Adipocyte (in vitro differentiated cells): ENCODE measurements at regions not wholly inside any gene's neighbourhood (a gene's known extent, or its start where the extent isn't known, plus 50 kb on each side); places are given as distances from the start of the nearest gene placed in this dataset.

ENCODE experiments used
- DNase-seq: peaks from one replicate; pipeline ENCODE4 v3.0.0-alpha.2; 2015; ENCODE audit warnings: low read depth
- H3K27me3 ChIP-seq: replicated peaks from 2 replicates; pipeline ENCODE4 v1.7.0; 2013; ENCODE audit warnings: mild to moderate bottlenecking, low read length, moderate library complexity; ENCODE audit not compliant: control insufficient read depth, insufficient read depth
- H3K36me3 ChIP-seq: 2 replicates; pipeline ENCODE4 v1.7.0; 2013; ENCODE audit warnings: low read length, mild to moderate bottlenecking, moderate library complexity; ENCODE audit not compliant: control insufficient read depth, insufficient read depth, severe bottlenecking
- H3K4me1 ChIP-seq: 2 replicates; pipeline ENCODE4 v1.7.0; 2013; ENCODE audit warnings: mild to moderate bottlenecking, low read length, moderate library complexity; ENCODE audit not compliant: control insufficient read depth, insufficient read depth
- H3K4me3 ChIP-seq: 2 replicates; pipeline ENCODE4 v1.7.0; 2013; ENCODE audit warnings: mild to moderate bottlenecking, low read length, moderate library complexity
- H3K9ac ChIP-seq: 2 replicates; pipeline ENCODE4 v1.7.0; 2013; ENCODE audit warnings: mild to moderate bottlenecking, low read length, moderate library complexity
- H3K9me3 ChIP-seq: 2 replicates; pipeline ENCODE4 v1.7.0; 2013; ENCODE audit warnings: mild to moderate bottlenecking, low read length, moderate library complexity; ENCODE audit not compliant: control insufficient read depth

DNA sequence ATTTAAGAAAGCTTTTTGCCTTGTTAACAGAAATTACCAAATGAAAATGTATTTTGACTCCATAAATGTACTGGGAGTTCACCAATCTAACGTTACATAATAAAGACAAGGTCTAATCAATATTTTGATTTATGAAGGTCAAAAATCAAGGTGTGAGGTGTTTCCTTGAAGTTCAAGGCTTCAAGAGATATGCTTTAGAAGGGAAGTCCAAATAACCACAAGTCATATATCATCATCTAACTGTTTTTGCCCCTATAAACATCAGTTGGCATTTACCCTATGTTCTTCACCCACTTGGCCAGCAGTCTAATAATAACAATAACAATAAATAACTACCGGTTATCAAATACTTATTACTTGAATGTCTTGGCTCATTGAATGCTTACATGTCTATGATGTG lies 196.1 kb upstream of the ID2 start:
- Histone ChIP-seq H3K9me3 (no peaks in the 10 kb centered on the region), H3K36me3 (no peaks in the 10 kb centered on the region), H3K9ac (no peak overlapping the region), H3K4me3 (no peak overlapping the region), H3K27me3 (no peaks in the 10 kb centered on the region), H3K4me1 (peaks cover 33% of the 10 kb centered on the region)
- no peak for DNase-seq

DNA sequence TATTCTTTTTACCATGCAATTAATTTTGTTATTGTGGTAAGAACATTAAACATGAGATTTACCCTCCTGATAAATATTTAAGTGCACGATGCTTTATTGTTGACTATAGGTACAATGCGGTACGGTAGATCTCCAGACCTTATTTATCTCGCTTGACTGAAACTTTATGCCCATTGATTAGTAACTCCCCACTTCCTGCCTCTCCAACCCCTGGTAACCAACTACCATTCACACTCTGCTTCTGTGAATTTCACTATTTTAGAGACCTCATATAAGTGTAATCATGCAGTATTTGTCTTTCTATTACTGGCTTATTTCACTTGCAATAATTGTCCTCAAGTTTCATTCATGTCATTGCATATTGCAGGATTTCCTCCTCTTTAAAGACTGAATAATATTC lies 195.7 kb upstream of the ID2 start:
- H3K9me3 ChIP-seq = no peaks in the 10 kb centered on the region
- no peaks in the 10 kb centered on the region for H3K27me3 ChIP-seq
- H3K9ac ChIP-seq = no peak overlapping the region
- no peaks in the 10 kb centered on the region for H3K36me3 ChIP-seq
- peaks cover 37% of the 10 kb centered on the region for H3K4me1 ChIP-seq
- DNase-seq = no peak
- no peak overlapping the region for H3K4me3 ChIP-seq

GRCh38 chr2:8487461-8487932 lies 194.4 kb upstream of the ID2 start:
- no peak for DNase-seq
- Histone ChIP-seq H3K36me3 (no peaks in the 10 kb centered on the region), H3K27me3 (no peaks in the 10 kb centered on the region), H3K4me1 (peaks cover 45% of the 10 kb centered on the region), H3K4me3 (no peak overlapping the region), H3K9ac (no peak overlapping the region), H3K9me3 (no peaks in the 10 kb centered on the region)

GRCh38 chr2:8488001-8488738 lies 193.7 kb upstream of the ID2 start:
- Histone ChIP-seq H3K36me3 (no peaks in the 10 kb centered on the region), H3K9ac (no peak overlapping the region), H3K4me1 (peaks cover 45% of the 10 kb centered on the region), H3K9me3 (no peaks in the 10 kb centered on the region), H3K27me3 (no peaks in the 10 kb centered on the region), H3K4me3 (no peak overlapping the region)
- DNase-seq = peak; percentile 12

GRCh38 chr2:8489221-8489620 lies 192.6 kb upstream of the ID2 start:
- no peak for DNase-seq
- no peaks in the 10 kb centered on the region for H3K36me3 ChIP-seq
- no peaks in the 10 kb centered on the region for H3K27me3 ChIP-seq
- peaks cover 45% of the 10 kb centered on the region for H3K4me1 ChIP-seq
- no peak overlapping the region for H3K4me3 ChIP-seq
- H3K9ac ChIP-seq = no peak overlapping the region
- no peaks in the 10 kb centered on the region for H3K9me3 ChIP-seq

DNA sequence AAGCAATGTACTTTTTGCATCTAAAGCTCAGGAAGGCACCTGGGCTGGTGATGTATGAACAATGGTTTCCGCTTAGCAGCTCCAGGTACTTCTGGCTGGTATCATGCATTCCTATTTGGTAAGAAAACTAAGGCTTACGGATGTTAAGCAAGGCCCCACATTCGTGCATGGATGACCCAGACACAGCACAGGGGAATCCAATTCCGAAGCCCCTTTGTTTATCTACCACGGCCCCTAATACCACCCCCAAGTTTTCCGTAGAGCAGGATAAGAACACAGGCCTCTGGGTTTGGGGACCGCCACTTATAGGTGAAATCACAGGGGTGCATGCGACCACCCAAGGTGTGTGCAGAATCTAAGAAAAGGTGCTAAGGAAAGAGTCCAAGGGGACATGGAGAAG lies 192.1 kb upstream of the ID2 start:
- DNase-seq = no peak
- Histone ChIP-seq H3K4me3 (no peak overlapping the region), H3K27me3 (no peaks in the 10 kb centered on the region), H3K9me3 (no peaks in the 10 kb centered on the region), H3K4me1 (peaks cover 45% of the 10 kb centered on the region), H3K9ac (no peak overlapping the region), H3K36me3 (no peaks in the 10 kb centered on the region)

- Histone ChIP-seq H3K4me1 (peaks cover 45% of the 10 kb centered on the region), H3K36me3 (no peaks in the 10 kb centered on the region), H3K9ac (no peak overlapping the region), H3K4me3 (no peak overlapping the region), H3K27me3 (no peaks in the 10 kb centered on the region), H3K9me3 (no peaks in the 10 kb centered on the region)
- DNase-seq = no peak
Measured at GRCh38 chr2:8490166-8490721, 191.6 kb upstream of the ID2 start.

- Histone ChIP-seq H3K27me3 (no peaks in the 10 kb centered on the region), H3K9me3 (no peaks in the 10 kb centered on the region), H3K4me3 (peak overlapping the region; percentile 47), H3K4me1 (peaks cover 45% of the 10 kb centered on the region), H3K9ac (peak overlapping the region; percentile 52), H3K36me3 (no peaks in the 10 kb centered on the region)
- peak; percentile 33 for DNase-seq
Measured at GRCh38 chr2:8491296-8492027, 190.4 kb upstream of the ID2 start.

- H3K9me3 ChIP-seq = no peaks in the 10 kb centered on the region
- no peak for DNase-seq
Measured at GRCh38 chr2:8494151-8494550, 187.7 kb upstream of the ID2 start.

GRCh38 chr2:8494589-8494988 lies 187.3 kb upstream of the ID2 start:
- DNase-seq = no peak
- Histone ChIP-seq H3K9me3 (no peaks in the 10 kb centered on the region), H3K27me3 (no peaks in the 10 kb centered on the region), H3K9ac (no peak overlapping the region), H3K4me3 (no peak overlapping the region), H3K4me1 (peaks cover 23% of the 10 kb centered on the region), H3K36me3 (no peaks in the 10 kb centered on the region)

More at GRCh38 chr2:8494151-8494550, 187.7 kb upstream of the ID2 start:
- no peak overlapping the region for H3K4me3 ChIP-seq
- H3K4me1 ChIP-seq = peaks cover 28% of the 10 kb centered on the region
- no peaks in the 10 kb centered on the region for H3K36me3 ChIP-seq
- H3K27me3 ChIP-seq = no peaks in the 10 kb centered on the region
- no peak overlapping the region for H3K9ac ChIP-seq

DNA sequence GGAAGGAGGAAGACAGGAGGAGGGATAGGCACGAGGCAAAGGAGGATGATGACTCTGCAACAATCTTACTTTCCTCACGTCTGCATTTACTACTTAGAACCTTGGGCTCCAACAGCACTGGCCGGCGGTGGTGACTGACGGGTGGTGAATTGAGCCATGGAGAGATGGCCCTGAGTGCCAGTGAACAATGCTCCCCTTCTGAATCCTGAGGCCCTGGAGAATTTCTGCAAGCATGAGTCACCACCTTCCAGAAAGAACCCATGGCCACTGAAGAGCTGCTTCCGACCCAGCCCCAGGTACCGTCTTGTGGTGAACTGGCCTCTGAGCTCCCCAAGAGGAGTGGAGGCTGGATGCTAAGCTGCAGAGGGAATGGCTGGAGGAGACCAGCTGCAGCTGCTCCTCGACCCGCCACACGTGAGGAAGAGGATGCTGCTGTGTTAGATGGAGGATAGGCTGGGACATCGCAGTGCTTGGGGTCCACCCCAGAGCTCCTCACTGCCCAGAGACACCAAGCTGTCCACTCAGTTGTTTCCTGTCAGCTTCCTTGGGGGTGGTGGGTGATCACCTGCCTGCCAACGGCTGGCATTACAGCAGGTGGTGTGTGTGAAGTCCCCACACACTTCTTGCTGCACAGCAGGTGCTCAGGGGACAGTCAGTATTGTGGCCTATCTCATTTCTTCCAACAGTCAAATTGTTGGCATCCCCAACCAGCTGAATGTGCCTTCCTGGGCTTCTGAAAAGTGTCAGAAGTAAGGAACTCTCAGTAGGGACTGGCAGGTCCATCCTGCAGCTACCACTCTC lies 186.5 kb upstream of the ID2 start:
- Histone ChIP-seq H3K4me3 (no peak overlapping the region), H3K4me1 (peaks cover 15% of the 10 kb centered on the region), H3K27me3 (no peaks in the 10 kb centered on the region), H3K9me3 (no peaks in the 10 kb centered on the region), H3K9ac (no peak overlapping the region), H3K36me3 (no peaks in the 10 kb centered on the region)
- no peak for DNase-seq
